B cell (primary cell): ENCODE measurements at regions not wholly inside any gene's neighbourhood (a gene's known extent, or its start where the extent isn't known, plus 50 kb on each side); places are given as distances from the start of the nearest gene placed in this dataset.

ENCODE experiments used
- ATAC-seq: fragments of 200-7000 bp; cut with Tn5 transposase; one replicate; pipeline ENCODE4 v1.10.0; 2021; ENCODE audit warnings: low read depth, mild to moderate bottlenecking, moderate number of reproducible peaks, moderate library complexity
- CTCF ChIA-PET: fragments of 350-600 bp; sonication (Branson Sonifier 250); formaldehyde crosslinking; loops from one replicate; lab custom pipeline; 2021; ENCODE audit warnings: antibody characterized with exemption, inconsistent platforms; lab: Charles Lee
- POLR2A ChIA-PET: fragments of 350-600 bp; sonication (Branson Sonifier 250); formaldehyde crosslinking; loops from one replicate; lab custom pipeline; 2021; ENCODE audit warnings: antibody characterized with exemption; lab: Charles Lee
- DNase-seq: peaks from one replicate; pipeline ENCODE4 v3.0.0; 2013
- H2AFZ ChIP-seq: 2 replicates; pipeline ENCODE4 v1.6.1; 2012; ENCODE audit warnings: mild to moderate bottlenecking, low read depth, low read length; ENCODE audit not compliant: insufficient read depth, poor library complexity, severe bottlenecking
- H3K27ac ChIP-seq, 2 donors: 1 replicate in 1 of 2; 2 replicates in 1 of 2; pipeline ENCODE4 v1.5.1; 2012 to 2013; ENCODE audit warnings: low read length in 2 of 2, mild to moderate bottlenecking in 2 of 2, moderate library complexity in 1 of 2
- H3K27me3 ChIP-seq, 4 experiments: fragments of 200-600 bp in 1 of 4; sonication (generic) in 1 of 4; replicated peaks in 1 of 4; 1 replicate in 2 of 4; 2 replicates in 2 of 4; pipeline versions ENCODE4 v1.6.1 to v1.7.0; 2013 to 2016; ENCODE audit warnings: low read length in 3 of 4, mild to moderate bottlenecking in 2 of 4, mixed read lengths in 1 of 4, moderate library complexity in 1 of 4; ENCODE audit not compliant: insufficient read depth in 4 of 4, control insufficient read depth in 3 of 4; ENCODE audit errors: control extremely low read depth in 1 of 4
- H3K36me3 ChIP-seq, 2 experiments: replicated peaks in 1 of 2; 1 replicate in 1 of 2; 2 replicates in 1 of 2; pipeline versions ENCODE4 v1.6.1 to v1.7.1; 2013; ENCODE audit warnings: low read length in 1 of 2; ENCODE audit not compliant: insufficient read depth in 2 of 2, control insufficient read depth in 1 of 2; ENCODE audit errors: control extremely low read depth in 1 of 2, extremely low read depth in 1 of 2
- H3K4me1 ChIP-seq, 2 donors: fragments of 200-600 bp in 1 of 2; sonication (generic) in 1 of 2; 1 replicate in 1 of 2; 2 replicates in 1 of 2; pipeline versions ENCODE4 v1.5.1 to v1.6.1; 2013 to 2017; ENCODE audit warnings: low read length in 2 of 2; ENCODE audit not compliant: control insufficient read depth in 2 of 2, insufficient read depth in 2 of 2
- H3K4me2 ChIP-seq: replicated peaks from 2 replicates; pipeline ENCODE3; 2012; ENCODE audit warnings: mild to moderate bottlenecking, low read depth, low read length; ENCODE audit not compliant: poor library complexity, severe bottlenecking
- H3K4me3 ChIP-seq, 5 experiments: fragments of 200-600 bp in 1 of 5; sonication (generic) in 1 of 5; 1 replicate in 3 of 5; 2 replicates in 2 of 5; pipeline versions ENCODE4 v1.5.1 to v1.7.0; 2011 to 2016; ENCODE audit warnings: low read length in 4 of 5, mild to moderate bottlenecking in 4 of 5, low read depth in 2 of 5, control low read depth in 1 of 5, moderate library complexity in 1 of 5; ENCODE audit not compliant: insufficient read depth in 1 of 5; ENCODE audit errors: control extremely low read depth in 1 of 5, extremely low read depth in 1 of 5
- H3K79me2 ChIP-seq: fragments of 200-600 bp; sonication (generic); one replicate; pipeline ENCODE4 v1.6.0; 2016; ENCODE audit warnings: low read length; ENCODE audit not compliant: control insufficient read depth, insufficient read depth
- H3K9ac ChIP-seq: fragments of 200-600 bp; sonication (generic); 2 replicates; pipeline ENCODE4 v1.6.1; 2017; ENCODE audit warnings: mild to moderate bottlenecking, low read length, moderate library complexity
- H3K9me3 ChIP-seq, 3 donors: one replicate each; pipeline versions ENCODE4 v1.6.1 to v1.7.1; 2013; ENCODE audit warnings: low read length in 2 of 3; ENCODE audit not compliant: control insufficient read depth in 2 of 3, insufficient read depth in 1 of 3; ENCODE audit errors: control extremely low read depth in 1 of 3
- H4K20me1 ChIP-seq: 2 replicates; pipeline ENCODE4 v1.6.0; 2012; ENCODE audit warnings: mild to moderate bottlenecking, low read length; ENCODE audit not compliant: insufficient read depth, control insufficient read depth, poor library complexity, severe bottlenecking
- H3K27ac Mint-ChIP-seq: one replicate; pipeline ENCODE4 v1.8.0; 2021; ENCODE audit warnings: mixed read lengths
- H3K27me3 Mint-ChIP-seq: one replicate; pipeline ENCODE4 v1.8.0; 2021; ENCODE audit warnings: mixed read lengths
- H3K4me1 Mint-ChIP-seq: one replicate; pipeline ENCODE4 v1.8.0; 2021; ENCODE audit warnings: mixed read lengths
- H3K4me3 Mint-ChIP-seq: one replicate; pipeline ENCODE4 v1.8.0; 2021; ENCODE audit warnings: mixed read lengths
- H3K9me3 Mint-ChIP-seq: one replicate; pipeline ENCODE4 v1.8.0; 2022; ENCODE audit warnings: mixed read lengths; ENCODE audit not compliant: insufficient read depth
- EZH2 ChIP-seq: IDR thresholded peaks from 2 replicates; pipeline ENCODE4 v1.6.1; 2012; ENCODE audit warnings: borderline replicate concordance, low read depth, mild to moderate bottlenecking, moderate library complexity, low read length; ENCODE audit not compliant: insufficient read depth, poor library complexity, severe bottlenecking
- WGBS: methylation state at CpG from one replicate; pipeline ENCODE4 v1.1.5; 2013; ENCODE audit warnings: missing lambda C conversion rate; ENCODE audit not compliant: insufficient coverage; 5-methylcytosine and 5-hydroxymethylcytosine counted together
- intact Hi-C: fragments of 100-400 bp; cut with micrococcal nuclease; formaldehyde crosslinking; loops from one replicate; pipeline ENCODE4 v1.10.0; 2022
- TF ChIP-seq, protein P1 (sequence below): fragments of 200-600 bp; IDR thresholded peaks from one replicate; pipeline ENCODE4 v1.8.0; 2022; ENCODE audit warnings: antibody characterized with exemption, mild to moderate bottlenecking

DNA sequence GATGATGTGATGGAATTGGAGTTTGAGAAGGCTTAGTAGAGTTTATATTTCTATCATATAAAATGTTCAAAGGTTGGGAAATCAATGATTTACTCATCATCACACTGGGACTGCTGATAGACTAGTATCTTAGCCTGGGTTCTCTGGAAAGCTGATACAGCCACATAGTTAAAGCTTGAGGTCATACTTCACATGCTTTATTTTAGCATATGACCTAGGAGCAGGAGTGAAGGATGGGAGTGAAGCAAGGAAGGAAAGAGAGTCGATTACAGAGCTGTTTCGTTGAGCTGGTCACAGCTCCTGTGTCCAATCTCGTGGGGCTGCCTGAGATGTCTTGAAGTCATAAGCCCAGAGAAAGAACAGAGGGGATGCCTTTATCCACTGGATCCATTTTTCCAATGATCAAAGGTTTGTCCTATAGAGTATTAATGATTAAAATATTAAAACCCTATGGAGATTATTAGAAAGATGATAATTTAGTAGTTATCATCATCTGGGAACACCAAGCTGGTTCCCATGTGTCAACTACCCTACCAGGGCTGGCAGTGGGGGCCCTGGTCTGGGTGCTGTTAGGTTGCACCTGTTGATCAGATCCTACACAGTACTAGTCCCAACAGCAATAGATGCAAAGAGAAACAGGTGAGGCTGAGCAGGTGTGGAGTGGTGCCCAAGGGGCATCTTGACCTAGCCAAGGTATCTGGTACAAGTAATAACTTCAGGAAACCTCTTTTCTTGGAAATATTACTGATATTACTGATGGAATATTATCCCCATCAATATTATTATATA lies 77.8 kb downstream of the BAMBI start:
- no peak for TF ChIP-seq EZH2
- TF ChIP-seq, protein P1, sequence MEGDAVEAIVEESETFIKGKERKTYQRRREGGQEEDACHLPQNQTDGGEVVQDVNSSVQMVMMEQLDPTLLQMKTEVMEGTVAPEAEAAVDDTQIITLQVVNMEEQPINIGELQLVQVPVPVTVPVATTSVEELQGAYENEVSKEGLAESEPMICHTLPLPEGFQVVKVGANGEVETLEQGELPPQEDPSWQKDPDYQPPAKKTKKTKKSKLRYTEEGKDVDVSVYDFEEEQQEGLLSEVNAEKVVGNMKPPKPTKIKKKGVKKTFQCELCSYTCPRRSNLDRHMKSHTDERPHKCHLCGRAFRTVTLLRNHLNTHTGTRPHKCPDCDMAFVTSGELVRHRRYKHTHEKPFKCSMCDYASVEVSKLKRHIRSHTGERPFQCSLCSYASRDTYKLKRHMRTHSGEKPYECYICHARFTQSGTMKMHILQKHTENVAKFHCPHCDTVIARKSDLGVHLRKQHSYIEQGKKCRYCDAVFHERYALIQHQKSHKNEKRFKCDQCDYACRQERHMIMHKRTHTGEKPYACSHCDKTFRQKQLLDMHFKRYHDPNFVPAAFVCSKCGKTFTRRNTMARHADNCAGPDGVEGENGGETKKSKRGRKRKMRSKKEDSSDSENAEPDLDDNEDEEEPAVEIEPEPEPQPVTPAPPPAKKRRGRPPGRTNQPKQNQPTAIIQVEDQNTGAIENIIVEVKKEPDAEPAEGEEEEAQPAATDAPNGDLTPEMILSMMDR = no peak
- no peak overlapping the region for H3K27ac Mint-ChIP-seq
- H3K36me3 ChIP-seq = no peaks in the 10 kb centered on the region
- no peak for ATAC-seq
- H3K4me1 Mint-ChIP-seq = no peaks in the 10 kb centered on the region
- intact Hi-C loops = no loop called here
- H3K79me2 ChIP-seq = no peaks in the 10 kb centered on the region
- WGBS = 80% methylated on average over 1 of the region's 3 CpGs
- peaks cover 0 to 3% (median 0%) of the 10 kb centered on the region in 3 donors for H3K9me3 ChIP-seq
- no peak overlapping the region for H3K4me3 ChIP-seq
- no peaks in the 10 kb centered on the region for H4K20me1 ChIP-seq
- no peak overlapping the region for H3K4me3 Mint-ChIP-seq
- no peaks in the 10 kb centered on the region for H3K4me1 ChIP-seq
- no peak overlapping the region for H3K4me2 ChIP-seq
- H3K27me3 ChIP-seq = peaks cover 0 to 3% (median 0%) of the 10 kb centered on the region in 4 experiments
- no peak overlapping the region for H3K27ac ChIP-seq
- no peak for DNase-seq
- H3K9ac ChIP-seq = no peak overlapping the region
- H2AFZ ChIP-seq = no peak overlapping the region
- POLR2A ChIA-PET = no interaction called here
- CTCF ChIA-PET = interaction anchor here (0.6 kb wide), 1 partner anchor 418 kb away, joined by 3 read pairs; no protein-coding TSS in a partner anchor
- peaks cover under 1% of the 10 kb centered on the region for H3K9me3 Mint-ChIP-seq
- H3K27me3 Mint-ChIP-seq = peaks cover 9% of the 10 kb centered on the region

DNA sequence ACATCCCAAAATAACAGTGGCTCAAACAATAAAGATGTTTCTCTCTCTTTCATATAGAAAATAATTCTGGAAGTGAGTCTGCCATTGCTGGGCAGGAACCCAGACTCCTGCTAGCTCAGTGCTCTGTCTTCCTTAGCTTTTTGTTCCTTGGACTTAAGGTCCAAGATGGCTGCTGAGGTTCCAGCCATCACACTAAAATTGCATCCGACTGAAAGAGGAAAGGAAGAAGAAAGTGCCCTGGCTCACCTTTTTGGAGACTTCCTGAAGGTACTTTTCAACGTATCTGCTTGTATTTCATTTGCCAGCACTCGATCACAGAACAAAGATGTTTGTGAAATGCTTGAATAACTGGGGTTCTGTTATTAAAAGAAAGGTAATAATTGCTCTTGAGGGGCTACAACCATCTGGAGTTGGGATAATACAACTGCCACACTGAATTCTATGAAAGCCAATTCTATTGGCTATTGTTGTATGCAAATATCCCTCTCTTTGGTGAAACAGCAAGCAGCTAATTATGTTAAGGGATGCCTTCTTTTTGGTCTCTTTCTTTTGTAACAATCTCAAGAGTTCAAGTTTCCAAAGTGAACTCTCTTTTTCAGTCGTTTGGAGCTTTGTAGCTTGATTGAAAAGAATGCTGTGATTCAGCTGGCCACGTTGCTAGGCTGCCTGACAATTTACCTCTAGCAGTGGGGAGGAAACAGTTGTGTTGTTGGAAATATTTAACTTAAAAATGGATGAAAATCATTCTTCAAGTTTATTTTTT lies 83.9 kb downstream of the BAMBI start:
- 94% methylated on average over 3 of the region's 5 CpGs for WGBS
- Histone ChIP-seq H3K4me3 (no peak overlapping the region), H3K4me2 (no peak overlapping the region), H3K27me3 (no peaks in the 10 kb centered on the region), H4K20me1 (no peaks in the 10 kb centered on the region), H3K9me3 (peaks cover 0 to 3% (median 0%) of the 10 kb centered on the region in 3 donors), H2AFZ (no peak overlapping the region), H3K4me1 (no peaks in the 10 kb centered on the region), H3K9ac (no peak overlapping the region), H3K27ac (no peak overlapping the region), H3K79me2 (no peaks in the 10 kb centered on the region), H3K36me3 (no peaks in the 10 kb centered on the region)
- TF ChIP-seq, protein P1 = no peak
- no peak for TF ChIP-seq EZH2
- ATAC-seq = no peak
- H3K27ac Mint-ChIP-seq = no peak overlapping the region
- H3K9me3 Mint-ChIP-seq = no peaks in the 10 kb centered on the region
- CTCF ChIA-PET = no interaction called here
- intact Hi-C loops = no loop called here
- no peaks in the 10 kb centered on the region for H3K4me1 Mint-ChIP-seq
- POLR2A ChIA-PET = no interaction called here
- H3K27me3 Mint-ChIP-seq = peaks cover 6% of the 10 kb centered on the region
- no peak for DNase-seq
- H3K4me3 Mint-ChIP-seq = no peak overlapping the region
